Smooth muscle cell (in vitro differentiated cells): ENCODE measurements at regions not wholly inside any gene's neighbourhood (a gene's known extent, or its start where the extent isn't known, plus 50 kb on each side); places are given as distances from the start of the nearest gene placed in this dataset.

ENCODE experiments used
- DNase-seq: peaks from one replicate; lab custom pipeline; 2025; ENCODE audit not compliant: unreplicated experiment; lab: John Stamatoyannopoulos, UW
- H2AFZ ChIP-seq: fragments of 200-600 bp; sonication (generic); 2 replicates; pipeline ENCODE4 v1.6.0; 2016; ENCODE audit warnings: antibody characterized with exemption, low read depth, mild to moderate bottlenecking
- H3F3A ChIP-seq: fragments of 200-600 bp; sonication (generic); 2 replicates; pipeline ENCODE4 v1.6.0; 2017; ENCODE audit warnings: antibody characterized with exemption, low read depth
- H3K27ac ChIP-seq: fragments of 200-600 bp; sonication (generic); 2 replicates; pipeline ENCODE4 v1.5.1; 2016; ENCODE audit warnings: low read depth, mild to moderate bottlenecking
- H3K27me3 ChIP-seq: fragments of 200-600 bp; sonication (generic); 2 replicates; pipeline ENCODE4 v1.6.1; 2016; ENCODE audit warnings: low read depth, mild to moderate bottlenecking
- H3K36me3 ChIP-seq: fragments of 200-600 bp; sonication (generic); 2 replicates; pipeline ENCODE4 v1.5.1; 2016; ENCODE audit warnings: low read depth
- H3K4me1 ChIP-seq: fragments of 200-600 bp; sonication (generic); 2 replicates; pipeline ENCODE4 v1.5.1; 2016; ENCODE audit warnings: low read depth
- H3K4me2 ChIP-seq: fragments of 200-600 bp; sonication (generic); 2 replicates; pipeline ENCODE4 v1.6.0; 2016; ENCODE audit warnings: mild to moderate bottlenecking
- H3K4me3 ChIP-seq: fragments of 200-600 bp; sonication (generic); 2 replicates; pipeline ENCODE4 v1.5.1; 2016; ENCODE audit warnings: mild to moderate bottlenecking
- H3K79me2 ChIP-seq: fragments of 200-600 bp; sonication (generic); 2 replicates; pipeline ENCODE4 v1.6.0; 2016; ENCODE audit warnings: low read depth, mild to moderate bottlenecking
- H3K9ac ChIP-seq: fragments of 200-600 bp; sonication (generic); 2 replicates; pipeline ENCODE4 v1.6.0; 2016; ENCODE audit warnings: low read depth
- H3K9me3 ChIP-seq: fragments of 200-600 bp; sonication (generic); replicated peaks from 2 replicates; pipeline ENCODE4 v1.5.1; 2016; ENCODE audit warnings: low read depth
- H4K20me1 ChIP-seq: fragments of 200-600 bp; sonication (generic); 2 replicates; pipeline ENCODE4 v1.6.0; 2016; ENCODE audit warnings: low read depth
- CTCF ChIP-seq: fragments of 200-600 bp; sonication (generic); IDR thresholded peaks from 2 replicates; pipeline ENCODE4 v1.5.1; 2017; ENCODE audit warnings: borderline replicate concordance, mild to moderate bottlenecking, antibody characterized with exemption; ENCODE audit not compliant: insufficient read depth, poor library complexity, severe bottlenecking
- WGBS: methylation state at CpG from one replicate; pipeline ENCODE4 v1.1.7; 2016; ENCODE audit warnings: low lambda C conversion rate; 5-methylcytosine and 5-hydroxymethylcytosine counted together

GRCh38 chr1:228883535-228883934 is 148.3 kb downstream of the RHOU start:
- no peaks in the 10 kb centered on the region for H3F3A ChIP-seq
- 97% methylated on average over 2 of the region's 2 CpGs for WGBS
- no peak for DNase-seq
- H3K4me2 ChIP-seq, result no peak overlapping the region
- no peaks in the 10 kb centered on the region for H3K9me3 ChIP-seq
- no peak overlapping the region for H3K27ac ChIP-seq
- no peak overlapping the region for H3K4me3 ChIP-seq
- no peaks in the 10 kb centered on the region for H3K36me3 ChIP-seq
- no peaks in the 10 kb centered on the region for H3K27me3 ChIP-seq
- H3K79me2 ChIP-seq, result no peaks in the 10 kb centered on the region
- no peak overlapping the region for H3K9ac ChIP-seq
- no peaks in the 10 kb centered on the region for H4K20me1 ChIP-seq
- H3K4me1 ChIP-seq, result peaks cover 4% of the 10 kb centered on the region
- no peak overlapping the region for H2AFZ ChIP-seq
- no peak for TF ChIP-seq CTCF

DNA sequence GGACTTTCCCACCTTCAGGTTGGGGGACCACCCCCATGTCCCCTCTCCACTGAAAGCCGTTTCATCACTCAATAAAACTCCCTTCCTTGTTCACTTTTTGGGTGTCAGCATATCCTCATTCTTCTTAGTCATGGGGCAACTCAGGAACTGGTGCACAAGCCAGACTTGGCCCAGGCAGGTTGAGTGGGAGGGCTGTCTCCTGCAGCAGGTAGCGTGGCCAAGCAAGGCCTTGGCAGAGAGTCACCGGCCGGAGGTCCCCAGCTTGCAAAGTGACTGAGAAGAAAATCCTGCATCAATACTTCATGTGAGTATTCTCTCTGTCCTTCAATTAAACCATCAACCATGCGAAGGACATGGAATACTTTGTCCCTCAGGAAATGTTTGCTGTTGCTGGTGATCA is 148.9 kb downstream of the RHOU start:
- TF ChIP-seq CTCF, result no peak
- no peaks in the 10 kb centered on the region for H3K79me2 ChIP-seq
- H3K4me3 ChIP-seq, result no peak overlapping the region
- no peak overlapping the region for H3K4me2 ChIP-seq
- no peak overlapping the region for H2AFZ ChIP-seq
- no peaks in the 10 kb centered on the region for H3F3A ChIP-seq
- no peak for DNase-seq
- no peak overlapping the region for H3K27ac ChIP-seq
- H4K20me1 ChIP-seq, result no peaks in the 10 kb centered on the region
- 92% methylated on average over 5 of the region's 5 CpGs for WGBS
- peaks cover 4% of the 10 kb centered on the region for H3K4me1 ChIP-seq
- no peaks in the 10 kb centered on the region for H3K36me3 ChIP-seq
- H3K9me3 ChIP-seq, result no peaks in the 10 kb centered on the region
- H3K27me3 ChIP-seq, result no peaks in the 10 kb centered on the region
- H3K9ac ChIP-seq, result no peak overlapping the region

DNA sequence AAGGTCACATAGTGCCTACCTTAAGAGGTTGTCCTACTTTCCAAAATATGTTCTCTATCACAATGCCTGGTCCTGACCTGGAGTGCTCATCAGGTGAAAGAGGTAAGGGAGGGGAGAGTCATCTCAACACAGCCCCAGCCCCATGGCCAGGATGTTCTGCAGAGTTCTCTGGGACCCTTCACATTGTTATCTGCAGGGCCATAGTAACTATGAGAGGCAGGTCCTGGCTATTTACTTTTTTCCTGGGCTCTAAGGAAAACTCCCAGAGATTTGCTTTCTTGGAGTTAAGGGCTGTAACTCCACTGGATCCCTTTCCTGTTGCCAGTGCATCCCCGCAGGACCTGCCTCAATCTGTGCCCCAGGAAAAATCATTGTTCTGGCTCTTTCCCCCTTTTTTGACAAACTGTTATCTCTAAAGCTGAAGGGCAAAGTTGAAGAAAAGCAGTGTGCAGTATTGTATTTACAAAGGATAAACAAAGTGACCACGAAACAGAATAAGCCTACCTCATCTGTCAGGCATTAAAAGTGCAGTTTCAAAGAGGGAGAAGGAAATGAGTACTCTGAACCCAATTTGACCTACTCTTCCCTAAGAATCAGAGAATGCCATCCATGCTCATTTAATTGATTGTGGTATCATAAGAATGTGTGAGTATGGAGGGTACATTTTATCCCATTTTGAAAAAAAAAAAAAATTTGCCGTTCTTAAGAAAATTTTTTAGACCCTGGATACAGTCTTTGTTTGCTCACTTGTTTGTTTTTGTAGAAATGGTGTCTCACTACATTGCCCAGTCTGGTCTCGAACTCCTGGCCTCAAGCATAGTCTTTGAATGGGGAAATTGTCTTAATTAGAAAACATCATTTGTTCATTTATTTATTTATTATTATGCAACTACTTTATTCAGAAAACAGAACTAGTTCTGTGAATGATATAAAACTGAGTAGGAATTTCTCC is 149.6 kb downstream of the RHOU start:
- H3K4me3 ChIP-seq, result no peak overlapping the region
- no peaks in the 10 kb centered on the region for H4K20me1 ChIP-seq
- H3K36me3 ChIP-seq, result no peaks in the 10 kb centered on the region
- H3K4me2 ChIP-seq, result no peak overlapping the region
- TF ChIP-seq CTCF, result no peak
- H3K9ac ChIP-seq, result no peak overlapping the region
- H2AFZ ChIP-seq, result peak overlapping the region; percentile 55
- H3F3A ChIP-seq, result no peaks in the 10 kb centered on the region
- no peaks in the 10 kb centered on the region for H3K27me3 ChIP-seq
- H3K4me1 ChIP-seq, result peaks cover 4% of the 10 kb centered on the region
- no peaks in the 10 kb centered on the region for H3K9me3 ChIP-seq
- H3K27ac ChIP-seq, result no peak overlapping the region
- 71% methylated on average over 4 of the region's 4 CpGs for WGBS
- no peaks in the 10 kb centered on the region for H3K79me2 ChIP-seq
- DNase-seq, result no peak

DNA sequence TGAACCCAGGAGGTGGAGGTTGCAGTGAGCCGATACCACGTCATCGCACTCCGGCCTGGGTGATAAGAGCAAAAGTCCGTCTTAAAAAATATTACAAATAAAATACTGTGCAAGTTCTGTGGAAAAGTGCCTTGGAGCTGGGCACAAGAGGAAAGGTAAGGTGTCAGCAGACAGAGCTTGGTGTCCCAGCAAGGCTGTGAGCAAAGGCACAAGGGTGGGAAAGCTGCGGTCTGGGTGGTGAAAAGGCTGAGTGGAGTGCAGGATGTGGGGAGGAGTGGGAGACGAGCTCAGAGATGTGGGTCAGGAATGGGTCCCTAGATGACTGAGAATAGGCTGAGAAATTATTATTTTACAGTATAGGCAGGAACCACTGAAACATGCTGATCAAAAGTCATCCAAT is 150.6 kb downstream of the RHOU start:
- Histone ChIP-seq H3K9ac (no peak overlapping the region), H3K27ac (no peak overlapping the region), H3F3A (peaks cover 3% of the 10 kb centered on the region), H3K4me3 (no peak overlapping the region), H4K20me1 (no peaks in the 10 kb centered on the region), H3K9me3 (no peaks in the 10 kb centered on the region), H3K27me3 (no peaks in the 10 kb centered on the region), H3K4me1 (peaks cover 4% of the 10 kb centered on the region), H2AFZ (no peak overlapping the region), H3K36me3 (no peaks in the 10 kb centered on the region), H3K79me2 (no peaks in the 10 kb centered on the region), H3K4me2 (no peak overlapping the region)
- no peak for DNase-seq
- TF ChIP-seq CTCF, result no peak
- WGBS, result 98% methylated on average over 7 of the region's 7 CpGs
